ENCODE measurements at regions not wholly inside any gene's neighbourhood (a gene's known extent, or its start where the extent isn't known, plus 50 kb on each side); places are given as distances from the start of the nearest gene placed in this dataset.
A peak's percentile ranks its signal among the peaks of the same experiment; 100 is the strongest.
"Not testable (repeated sequence)": the region's sequence is repeated elsewhere in the genome, so short reads cannot be mapped to it uniquely, and the experiment has no call there.

- FAIRE-seq, result no peak
Measured at GRCh38 chr1:197985351-197985750, 68.2 kb downstream of the LHX9 start.

- FAIRE-seq, result no peak
Measured at GRCh38 chr1:197986817-197987216, 69.6 kb downstream of the LHX9 start.

GRCh38 chr1:197987294-197987693, 70.1 kb downstream of the LHX9 start:
- no peak for FAIRE-seq

- FAIRE-seq, result not testable (repeated sequence)
Measured at GRCh38 chr1:197988581-197988980, 71.4 kb downstream of the LHX9 start.

GRCh38 chr1:197989058-197989457, 71.9 kb downstream of the LHX9 start:
- no peak for FAIRE-seq

- FAIRE-seq, result no peak
Measured at GRCh38 chr1:197991594-197991993, 74.4 kb downstream of the LHX9 start.

GRCh38 chr1:197994907-197995407, 77.8 kb downstream of the LHX9 start:
- no peak for FAIRE-seq

GRCh38 chr1:197995408-197996258, 78.5 kb downstream of the LHX9 start:
- no peak for FAIRE-seq

GRCh38 chr1:197996259-197996512, 79.0 kb downstream of the LHX9 start:
- not testable (repeated sequence) for FAIRE-seq

- FAIRE-seq, result no peak
Measured at GRCh38 chr1:197998110-197998509, 80.9 kb downstream of the LHX9 start.

- FAIRE-seq, result no peak
Measured at GRCh38 chr1:198001776-198002408, 84.7 kb downstream of the LHX9 start.

- FAIRE-seq, result no peak
Measured at GRCh38 chr1:198003468-198003867, 86.3 kb downstream of the LHX9 start.

GRCh38 chr1:198007011-198007410, 89.8 kb downstream of the LHX9 start:
- FAIRE-seq, result no peak

GRCh38 chr1:198007687-198008607, 90.8 kb downstream of the LHX9 start:
- FAIRE-seq, result no peak

GRCh38 chr1:198014355-198014754, 97.2 kb downstream of the LHX9 start:
- no peak for FAIRE-seq

- FAIRE-seq, result no peak
Measured at GRCh38 chr1:198015309-198015708, 98.1 kb downstream of the LHX9 start.

- no peak for FAIRE-seq
Measured at GRCh38 chr1:198018529-198018928, 101.4 kb downstream of the LHX9 start.

GRCh38 chr1:198019126-198019525, 102.0 kb downstream of the LHX9 start:
- FAIRE-seq, result no peak

- no peak for FAIRE-seq
Measured at GRCh38 chr1:198024336-198024735, 107.2 kb downstream of the LHX9 start.

- no peak for FAIRE-seq
Measured at GRCh38 chr1:198024782-198025181, 107.6 kb downstream of the LHX9 start.

- FAIRE-seq, result peak; percentile 85
Measured at GRCh38 chr1:198030682-198031081, 113.5 kb downstream of the LHX9 start.

GRCh38 chr1:198031086-198031485, 113.9 kb downstream of the LHX9 start:
- FAIRE-seq, result no peak

- FAIRE-seq, result no peak
Measured at GRCh38 chr1:198032668-198033067, 115.5 kb downstream of the LHX9 start.
